HG03097 (cell line): ENCODE measurements at regions not wholly inside any gene's neighbourhood (a gene's known extent, or its start where the extent isn't known, plus 50 kb on each side); places are given as distances from the start of the nearest gene placed in this dataset.

Experiments
- ATAC-seq: cut with Tn5 transposase; IDR thresholded peaks from one replicate; pipeline ENCODE4 v1.9.1; 2021; ENCODE audit not compliant: unreplicated experiment, low FRiP score

- ATAC-seq: no peak
These were observed 324.0 kb upstream of the ACVR2A start for GRCh38 chr2:147520817-147521216.

- no peak for ATAC-seq
These were observed 325.7 kb upstream of the ACVR2A start for GRCh38 chr2:147519178-147519577.

- no peak for ATAC-seq
These were observed 329.6 kb upstream of the ACVR2A start for GRCh38 chr2:147515213-147515612.

GRCh38 chr2:147512206-147512605, 332.6 kb upstream of the ACVR2A start:
- ATAC-seq: no peak

GRCh38 chr2:147511491-147511948, 333.3 kb upstream of the ACVR2A start:
- no peak for ATAC-seq

- no peak for ATAC-seq
These were observed 335.0 kb upstream of the ACVR2A start for GRCh38 chr2:147509821-147510220.

GRCh38 chr2:147506889-147507288, 337.9 kb upstream of the ACVR2A start:
- no peak for ATAC-seq

GRCh38 chr2:147502711-147503290, 342.0 kb upstream of the ACVR2A start:
- no peak for ATAC-seq

- ATAC-seq: no peak
These were observed 342.9 kb upstream of the ACVR2A start for GRCh38 chr2:147501968-147502367.

GRCh38 chr2:147500819-147501395, 343.9 kb upstream of the ACVR2A start:
- ATAC-seq: no peak

- no peak for ATAC-seq
These were observed 344.6 kb upstream of the ACVR2A start for GRCh38 chr2:147500229-147500628.

- peak; percentile 82 for ATAC-seq
These were observed 345.0 kb upstream of the ACVR2A start for GRCh38 chr2:147499785-147500184.

- no peak for ATAC-seq
These were observed 349.1 kb upstream of the ACVR2A start for GRCh38 chr2:147495734-147496133.

- no peak for ATAC-seq
These were observed 352.4 kb upstream of the ACVR2A start for GRCh38 chr2:147492471-147492870.

GRCh38 chr2:147491506-147491905, 353.3 kb upstream of the ACVR2A start:
- no peak for ATAC-seq

GRCh38 chr2:147490401-147491261, 354.2 kb upstream of the ACVR2A start:
- ATAC-seq: no peak

- no peak for ATAC-seq
These were observed 356.4 kb upstream of the ACVR2A start for GRCh38 chr2:147488472-147488871.

GRCh38 chr2:147487978-147488289, 356.9 kb upstream of the ACVR2A start:
- no peak for ATAC-seq

GRCh38 chr2:147487286-147487977, 357.4 kb upstream of the ACVR2A start:
- ATAC-seq: no peak

- no peak for ATAC-seq
These were observed 359.5 kb upstream of the ACVR2A start for GRCh38 chr2:147485210-147485851.

- ATAC-seq: no peak
These were observed 360.9 kb upstream of the ACVR2A start for GRCh38 chr2:147483911-147484310.
